LHCN-M2 (cell line): ENCODE measurements at regions not wholly inside any gene's neighbourhood (a gene's known extent, or its start where the extent isn't known, plus 50 kb on each side); places are given as distances from the start of the nearest gene placed in this dataset.
"Not testable (repeated sequence)": the region's sequence is repeated elsewhere in the genome, so short reads cannot be mapped to it uniquely, and the experiment has no call there.

ENCODE experiments used
- DNase-seq: peaks from one replicate; pipeline ENCODE4 v3.0.0-alpha.2; 2012; ENCODE audit warnings: low read depth

- DNase-seq, result peak; percentile 76
Measured at GRCh38 chr6:106747139-106747538, 117.8 kb downstream of the QRSL1 start.

- DNase-seq, result peak; percentile 95
Measured at GRCh38 chr6:106746652-106747051, 117.3 kb downstream of the QRSL1 start.

GRCh38 chr6:106745824-106746582 is 116.6 kb downstream of the QRSL1 start:
- peak; percentile 90 for DNase-seq

- no peak for DNase-seq
Measured at GRCh38 chr6:106745197-106745770, 115.9 kb downstream of the QRSL1 start.

GRCh38 chr6:106744781-106745180 is 115.4 kb downstream of the QRSL1 start:
- no peak for DNase-seq

- not testable (repeated sequence) for DNase-seq
Measured at GRCh38 chr6:106744029-106744428, 114.7 kb downstream of the QRSL1 start.

- no peak for DNase-seq
Measured at GRCh38 chr6:106743612-106744011, 114.2 kb downstream of the QRSL1 start.

- no peak for DNase-seq
Measured at GRCh38 chr6:106740287-106740686, 110.9 kb downstream of the QRSL1 start.

GRCh38 chr6:106739387-106739786 is 110.0 kb downstream of the QRSL1 start:
- DNase-seq, result peak; percentile 95

- no peak for DNase-seq
Measured at GRCh38 chr6:106736502-106736901, 107.1 kb downstream of the QRSL1 start.

- no peak for DNase-seq
Measured at GRCh38 chr6:106735828-106736227, 106.5 kb downstream of the QRSL1 start.

GRCh38 chr6:106735136-106735633 is 105.8 kb downstream of the QRSL1 start:
- DNase-seq, result no peak

GRCh38 chr6:106733386-106733785 is 104.0 kb downstream of the QRSL1 start:
- DNase-seq, result no peak

- DNase-seq, result no peak
Measured at GRCh38 chr6:106732376-106732940, 103.1 kb downstream of the QRSL1 start.

- DNase-seq, result no peak
Measured at GRCh38 chr6:106731843-106732160, 102.4 kb downstream of the QRSL1 start.

GRCh38 chr6:106731144-106731842 is 101.9 kb downstream of the QRSL1 start:
- no peak for DNase-seq

- DNase-seq, result no peak
Measured at GRCh38 chr6:106730718-106731117, 101.3 kb downstream of the QRSL1 start.

GRCh38 chr6:106730264-106730663 is 100.9 kb downstream of the QRSL1 start:
- no peak for DNase-seq

GRCh38 chr6:106729841-106730240 is 100.5 kb downstream of the QRSL1 start:
- no peak for DNase-seq

GRCh38 chr6:106728296-106728870 is 99.0 kb downstream of the QRSL1 start:
- no peak for DNase-seq

GRCh38 chr6:106727480-106728149 is 98.2 kb downstream of the QRSL1 start:
- no peak for DNase-seq
